ENCODE measurements at regions not wholly inside any gene's neighbourhood (a gene's known extent, or its start where the extent isn't known, plus 50 kb on each side); places are given as distances from the start of the nearest gene placed in this dataset.
"Not testable (repeated sequence)": the region's sequence is repeated elsewhere in the genome, so short reads cannot be mapped to it uniquely, and the experiment has no call there.

DNA sequence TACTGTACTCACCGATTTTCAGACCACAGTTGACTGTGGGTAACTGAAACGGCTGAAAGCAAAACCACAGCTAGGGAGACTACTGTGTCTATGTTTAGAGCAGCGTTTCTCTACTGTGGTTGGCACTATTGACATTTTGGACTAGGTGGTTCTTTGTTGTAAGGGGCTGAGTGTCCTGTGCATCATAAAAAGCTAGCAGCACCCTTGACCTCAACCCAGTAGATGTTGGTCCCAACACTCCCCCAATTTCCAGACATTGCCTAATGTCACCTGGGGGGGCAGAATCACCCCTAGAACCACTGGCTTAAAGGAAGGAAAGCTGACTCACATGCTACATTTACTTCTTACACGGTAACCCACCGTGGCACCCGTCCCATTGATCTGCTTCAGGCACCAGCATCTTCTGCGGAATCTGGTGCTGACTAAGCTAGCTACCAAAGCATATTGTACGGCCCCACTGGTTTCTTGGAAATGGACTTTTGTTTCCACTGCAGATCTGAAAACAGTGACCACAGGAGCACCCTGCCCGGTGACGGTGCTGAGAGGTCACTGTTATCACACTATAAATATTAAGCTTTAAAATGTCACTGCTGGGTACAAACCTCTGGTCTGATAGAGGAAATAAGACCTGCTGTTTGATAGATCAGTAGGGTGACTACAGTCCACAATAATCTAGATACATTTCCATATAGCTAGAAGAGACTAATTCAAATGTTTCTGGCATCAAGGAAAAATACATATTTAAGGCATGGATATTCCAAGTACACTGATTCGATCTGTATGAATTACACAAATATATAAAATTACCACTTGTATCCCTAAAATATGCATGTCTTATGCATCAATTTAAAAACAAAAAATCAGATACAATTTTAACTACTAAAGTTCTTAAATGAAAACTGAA, 151.4 kb downstream of the HSD17B3 start:
- H3K4me3 ChIP-seq (ENCODE audit: low read depth, low read length) = no peak overlapping the region
- TF ChIP-seq, protein P1, sequence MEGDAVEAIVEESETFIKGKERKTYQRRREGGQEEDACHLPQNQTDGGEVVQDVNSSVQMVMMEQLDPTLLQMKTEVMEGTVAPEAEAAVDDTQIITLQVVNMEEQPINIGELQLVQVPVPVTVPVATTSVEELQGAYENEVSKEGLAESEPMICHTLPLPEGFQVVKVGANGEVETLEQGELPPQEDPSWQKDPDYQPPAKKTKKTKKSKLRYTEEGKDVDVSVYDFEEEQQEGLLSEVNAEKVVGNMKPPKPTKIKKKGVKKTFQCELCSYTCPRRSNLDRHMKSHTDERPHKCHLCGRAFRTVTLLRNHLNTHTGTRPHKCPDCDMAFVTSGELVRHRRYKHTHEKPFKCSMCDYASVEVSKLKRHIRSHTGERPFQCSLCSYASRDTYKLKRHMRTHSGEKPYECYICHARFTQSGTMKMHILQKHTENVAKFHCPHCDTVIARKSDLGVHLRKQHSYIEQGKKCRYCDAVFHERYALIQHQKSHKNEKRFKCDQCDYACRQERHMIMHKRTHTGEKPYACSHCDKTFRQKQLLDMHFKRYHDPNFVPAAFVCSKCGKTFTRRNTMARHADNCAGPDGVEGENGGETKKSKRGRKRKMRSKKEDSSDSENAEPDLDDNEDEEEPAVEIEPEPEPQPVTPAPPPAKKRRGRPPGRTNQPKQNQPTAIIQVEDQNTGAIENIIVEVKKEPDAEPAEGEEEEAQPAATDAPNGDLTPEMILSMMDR (IDR thresholded peaks at IDR 0.05; ENCODE audit: insufficient read depth, low read length) = no peak
- DNase-seq (ENCODE audit: low read depth) = no peak

DNA sequence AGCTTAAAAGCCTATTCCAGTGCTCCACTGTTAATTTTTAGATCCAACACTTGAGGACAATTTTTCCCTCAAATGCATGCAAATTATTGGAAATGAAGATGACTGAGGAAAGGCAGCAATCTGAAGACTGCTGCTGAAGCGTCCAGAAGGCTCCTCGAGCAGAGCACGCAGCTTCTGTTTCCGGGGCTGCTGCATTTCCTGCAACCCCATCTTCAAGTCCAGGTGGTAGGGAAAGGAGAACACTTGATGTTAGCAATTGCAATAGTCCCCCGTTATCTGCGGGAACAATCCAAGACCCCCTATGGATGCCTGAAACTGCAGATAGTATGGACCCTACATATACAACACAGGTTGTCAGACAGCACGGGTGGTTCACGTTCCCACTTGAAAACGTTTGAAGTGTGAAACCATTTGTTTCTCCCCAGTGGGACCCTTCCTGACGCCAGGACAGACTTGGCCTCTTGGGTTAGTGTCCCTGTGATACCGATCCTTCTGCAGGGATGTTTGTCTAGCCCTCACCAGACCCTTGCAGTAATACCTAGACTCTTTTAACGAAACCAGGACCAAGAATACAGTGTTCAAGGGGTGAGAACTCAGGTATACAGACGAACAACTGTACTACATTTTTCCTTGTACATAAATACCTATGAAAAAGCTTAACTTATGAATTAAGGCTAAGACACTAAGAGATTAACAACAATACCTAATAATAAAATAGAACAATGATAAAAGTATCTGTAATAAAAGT, 152.3 kb downstream of the HSD17B3 start:
- DNase-seq (ENCODE audit: low read depth) = no peak
- H3K4me3 ChIP-seq (ENCODE audit: low read depth, low read length) = no peak overlapping the region
- TF ChIP-seq, protein P1 (IDR thresholded peaks at IDR 0.05; ENCODE audit: insufficient read depth, low read length) = no peak

DNA sequence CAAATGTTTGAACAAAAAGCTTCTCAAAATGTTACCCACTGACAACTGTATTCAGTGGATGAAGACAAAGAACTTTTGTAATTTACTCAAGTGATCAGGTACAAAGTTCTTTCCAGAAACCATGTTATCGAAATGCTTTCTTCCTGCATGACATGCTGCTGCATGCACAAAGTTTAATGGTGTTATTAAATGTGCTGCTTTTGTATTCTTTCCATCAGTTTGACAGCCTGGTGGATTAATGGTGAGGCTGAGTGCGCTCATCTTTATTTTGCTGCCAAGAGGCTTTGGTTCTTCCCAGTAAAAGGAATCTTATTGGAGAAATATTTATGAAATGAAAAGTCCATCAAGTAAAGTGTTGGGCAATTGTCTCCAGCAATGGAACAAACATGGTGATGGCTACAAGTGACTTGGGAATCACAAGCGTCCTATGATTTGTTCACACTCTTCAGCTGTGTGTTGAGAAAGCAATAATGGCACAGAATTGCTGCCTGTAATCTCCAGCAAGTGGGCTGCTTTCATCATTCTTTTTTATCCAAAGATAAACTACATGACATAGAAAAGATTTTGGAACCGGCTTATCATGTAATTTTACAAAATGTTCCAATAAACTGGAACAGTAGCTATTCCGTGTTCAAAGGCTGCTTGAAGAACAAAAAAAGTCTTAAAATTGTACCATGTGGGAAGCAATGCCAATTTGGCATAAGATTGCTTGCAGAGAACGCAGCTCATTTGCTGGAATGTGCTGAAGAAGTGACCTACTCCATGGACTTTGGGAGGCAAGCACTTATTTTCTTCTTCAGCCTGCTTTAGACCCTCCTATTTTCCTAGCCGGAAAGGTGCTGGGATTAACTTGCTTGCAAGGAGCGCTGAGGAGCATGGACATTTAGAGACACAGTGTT, 153.1 kb downstream of the HSD17B3 start:
- DNase-seq (ENCODE audit: low read depth) = no peak
- no peak overlapping the region for H3K4me3 ChIP-seq (ENCODE audit: low read depth, low read length)
- TF ChIP-seq, protein P1 (IDR thresholded peaks at IDR 0.05; ENCODE audit: insufficient read depth, low read length) = no peak

DNA sequence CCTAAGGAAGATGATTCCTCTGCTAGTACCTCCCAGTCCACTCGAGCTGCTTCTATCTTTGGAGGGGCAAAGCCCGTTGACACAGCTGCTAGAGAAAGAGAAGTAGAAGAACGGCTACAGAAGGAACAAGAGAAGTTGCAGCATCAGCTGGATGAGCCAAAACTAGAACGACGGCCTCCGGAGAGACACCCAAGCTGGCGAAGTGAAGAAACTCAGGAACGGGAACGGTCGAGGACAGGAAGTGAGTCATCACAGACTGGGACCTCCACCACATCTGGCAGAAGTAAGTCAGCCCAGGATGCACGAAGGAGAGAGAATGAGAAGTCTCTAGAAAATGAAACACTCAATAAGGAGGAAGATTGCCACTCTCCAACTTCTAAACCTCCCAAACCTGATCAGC, 154.9 kb downstream of the HSD17B3 start:
- H3K4me3 ChIP-seq (ENCODE audit: low read depth, low read length); DNase-seq (ENCODE audit: low read depth): not testable (repeated sequence)

DNA sequence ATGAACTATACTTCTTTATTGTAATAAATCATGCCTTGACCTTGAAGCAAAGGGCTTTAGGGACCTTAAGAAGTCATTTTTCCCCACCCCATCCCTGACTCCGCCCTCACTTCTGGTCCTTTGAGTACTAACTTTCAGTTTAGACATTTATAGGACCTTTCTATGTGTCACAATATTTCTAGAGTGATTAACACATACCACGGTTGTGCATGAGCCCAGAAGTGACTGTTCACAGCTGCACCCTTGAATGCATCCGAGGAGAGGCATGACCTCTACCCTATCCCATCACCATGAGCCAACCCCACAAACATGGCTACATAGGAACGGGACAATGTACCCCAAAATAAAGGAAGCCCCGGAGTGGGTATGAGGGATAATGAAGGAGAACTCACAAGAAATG, 160.3 kb downstream of the HSD17B3 start:
- TF ChIP-seq, protein P1 (IDR thresholded peaks at IDR 0.05; ENCODE audit: insufficient read depth, low read length) = no peak
- no peak overlapping the region for H3K4me3 ChIP-seq (ENCODE audit: low read depth, low read length)
- DNase-seq (ENCODE audit: low read depth) = no peak

DNA sequence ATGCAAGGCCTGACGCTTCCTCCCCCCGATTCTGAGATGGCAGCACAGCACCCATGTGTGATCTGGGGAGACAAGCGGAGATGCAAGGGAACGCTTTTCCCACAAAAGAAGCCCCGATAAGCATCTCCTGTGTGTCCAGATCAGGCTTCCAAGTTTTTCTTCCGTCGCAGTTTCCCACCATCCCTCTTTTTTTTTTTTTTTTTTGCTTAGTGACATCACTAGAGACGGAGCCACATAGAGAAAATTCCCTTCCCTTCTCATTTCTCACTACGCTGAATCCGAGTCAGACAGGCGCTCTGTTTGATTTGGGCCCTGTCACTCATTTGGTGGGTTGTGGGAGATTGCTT, 160.9 kb downstream of the HSD17B3 start:
- TF ChIP-seq, protein P1 (IDR thresholded peaks at IDR 0.05; ENCODE audit: insufficient read depth, low read length) = no peak
- no peak overlapping the region for H3K4me3 ChIP-seq (ENCODE audit: low read depth, low read length)
- no peak for DNase-seq (ENCODE audit: low read depth)
